BE2C (cell line): ENCODE measurements at regions not wholly inside any gene's neighbourhood (a gene's known extent, or its start where the extent isn't known, plus 50 kb on each side); places are given as distances from the start of the nearest gene placed in this dataset.

Source experiments
- DNase-seq: peaks from one replicate; pipeline ENCODE4 v3.0.0-alpha.2; 2020
- H3K27me3 ChIP-seq: fragments of 250-450 bp; sonication (Bioruptor Pico); 2 replicates; pipeline ENCODE4 v1.5.1; 2020; ENCODE audit warnings: mild to moderate bottlenecking
- H3K36me3 ChIP-seq: fragments of 250-450 bp; sonication (Bioruptor Pico); 2 replicates; pipeline ENCODE4 v1.5.1; 2020; ENCODE audit warnings: mild to moderate bottlenecking
- H3K4me1 ChIP-seq: fragments of 250-450 bp; sonication (Bioruptor Pico); 2 replicates; pipeline ENCODE4 v1.5.1; 2020
- H3K4me3 ChIP-seq: 2 replicates; pipeline ENCODE4 v1.5.1; 2011; ENCODE audit warnings: low read depth, low read length
- H3K9me3 ChIP-seq: fragments of 250-450 bp; sonication (Bioruptor Pico); 2 replicates; pipeline ENCODE4 v1.5.1; 2020
- TF ChIP-seq, protein P1 (sequence below): IDR thresholded peaks from 2 replicates; pipeline ENCODE4 v1.5.1; 2012; ENCODE audit warnings: mild to moderate bottlenecking, low read depth, low read length

- H3K4me3 ChIP-seq, result no peak overlapping the region
- H3K4me1 ChIP-seq, result no peaks in the 10 kb centered on the region
- H3K36me3 ChIP-seq, result no peaks in the 10 kb centered on the region
- no peaks in the 10 kb centered on the region for H3K27me3 ChIP-seq
- no peak for DNase-seq
- TF ChIP-seq, protein P1, sequence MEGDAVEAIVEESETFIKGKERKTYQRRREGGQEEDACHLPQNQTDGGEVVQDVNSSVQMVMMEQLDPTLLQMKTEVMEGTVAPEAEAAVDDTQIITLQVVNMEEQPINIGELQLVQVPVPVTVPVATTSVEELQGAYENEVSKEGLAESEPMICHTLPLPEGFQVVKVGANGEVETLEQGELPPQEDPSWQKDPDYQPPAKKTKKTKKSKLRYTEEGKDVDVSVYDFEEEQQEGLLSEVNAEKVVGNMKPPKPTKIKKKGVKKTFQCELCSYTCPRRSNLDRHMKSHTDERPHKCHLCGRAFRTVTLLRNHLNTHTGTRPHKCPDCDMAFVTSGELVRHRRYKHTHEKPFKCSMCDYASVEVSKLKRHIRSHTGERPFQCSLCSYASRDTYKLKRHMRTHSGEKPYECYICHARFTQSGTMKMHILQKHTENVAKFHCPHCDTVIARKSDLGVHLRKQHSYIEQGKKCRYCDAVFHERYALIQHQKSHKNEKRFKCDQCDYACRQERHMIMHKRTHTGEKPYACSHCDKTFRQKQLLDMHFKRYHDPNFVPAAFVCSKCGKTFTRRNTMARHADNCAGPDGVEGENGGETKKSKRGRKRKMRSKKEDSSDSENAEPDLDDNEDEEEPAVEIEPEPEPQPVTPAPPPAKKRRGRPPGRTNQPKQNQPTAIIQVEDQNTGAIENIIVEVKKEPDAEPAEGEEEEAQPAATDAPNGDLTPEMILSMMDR, result no peak
- no peaks in the 10 kb centered on the region for H3K9me3 ChIP-seq
Observed at GRCh38 chr15:96916750-96917149, 586.2 kb downstream of the NR2F2 start.

DNA sequence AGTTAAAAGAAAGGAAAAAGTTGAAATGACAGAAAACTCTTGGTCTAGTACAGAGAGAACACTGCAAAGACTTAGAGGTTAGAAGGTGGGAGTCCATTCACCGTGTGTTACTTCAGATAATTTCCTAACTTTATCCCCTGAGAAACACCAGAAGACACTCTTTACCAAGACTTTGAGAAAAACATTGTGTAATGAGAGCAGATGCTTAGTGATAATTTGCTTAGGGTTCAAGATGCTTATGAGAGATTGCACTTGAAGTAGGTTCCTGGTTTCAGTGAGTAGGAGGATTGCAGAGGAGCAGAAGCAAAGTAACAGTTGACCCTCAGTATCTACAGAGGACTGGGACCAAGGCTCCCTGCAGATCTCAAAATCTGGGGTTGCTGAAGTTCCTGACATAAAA is 594.1 kb downstream of the NR2F2 start:
- Histone ChIP-seq H3K36me3 (no peaks in the 10 kb centered on the region), H3K27me3 (no peaks in the 10 kb centered on the region), H3K4me3 (no peak overlapping the region), H3K4me1 (no peaks in the 10 kb centered on the region), H3K9me3 (no peaks in the 10 kb centered on the region; the same call in 1 of the 2 replicates)
- TF ChIP-seq, protein P1, result no peak
- DNase-seq, result no peak

- Histone ChIP-seq H3K4me3 (no peak overlapping the region), H3K4me1 (no peaks in the 10 kb centered on the region), H3K27me3 (peaks cover 25% of the 10 kb centered on the region), H3K36me3 (no peaks in the 10 kb centered on the region), H3K9me3 (no peaks in the 10 kb centered on the region)
- DNase-seq, result no peak
- TF ChIP-seq, protein P1, result no peak
Observed at GRCh38 chr15:96947296-96948229, 617.1 kb downstream of the NR2F2 start.

DNA sequence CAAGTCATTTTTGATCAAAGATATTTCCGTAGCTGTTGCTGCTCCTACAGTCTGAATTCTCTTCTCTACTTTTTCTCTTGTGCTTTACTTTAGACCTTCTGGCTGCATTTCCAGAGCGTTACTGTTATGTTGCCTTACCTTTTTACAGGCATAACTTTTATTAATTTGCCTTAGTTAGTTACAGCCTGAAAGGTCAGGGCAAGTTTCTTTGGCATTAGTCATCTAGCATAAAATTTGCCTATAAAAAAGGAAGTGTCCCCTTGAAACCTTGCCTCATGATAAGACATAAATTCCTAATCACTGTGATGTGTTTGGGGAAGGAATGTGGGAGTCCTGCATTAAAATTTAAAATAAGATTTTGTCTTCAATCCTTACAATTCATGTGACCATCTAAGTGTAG is 618.5 kb downstream of the NR2F2 start:
- Histone ChIP-seq H3K4me3 (no peak overlapping the region), H3K36me3 (no peaks in the 10 kb centered on the region), H3K4me1 (no peaks in the 10 kb centered on the region), H3K27me3 (peaks cover 25% of the 10 kb centered on the region), H3K9me3 (no peaks in the 10 kb centered on the region)
- TF ChIP-seq, protein P1, result no peak
- DNase-seq, result no peak

- Histone ChIP-seq H3K9me3 (no peaks in the 10 kb centered on the region), H3K4me3 (no peak overlapping the region), H3K27me3 (no peaks in the 10 kb centered on the region), H3K4me1 (no peaks in the 10 kb centered on the region), H3K36me3 (no peaks in the 10 kb centered on the region)
- no peak for DNase-seq
- TF ChIP-seq, protein P1, result no peak
Observed at GRCh38 chr15:96958721-96959120, 628.2 kb downstream of the NR2F2 start.

DNA sequence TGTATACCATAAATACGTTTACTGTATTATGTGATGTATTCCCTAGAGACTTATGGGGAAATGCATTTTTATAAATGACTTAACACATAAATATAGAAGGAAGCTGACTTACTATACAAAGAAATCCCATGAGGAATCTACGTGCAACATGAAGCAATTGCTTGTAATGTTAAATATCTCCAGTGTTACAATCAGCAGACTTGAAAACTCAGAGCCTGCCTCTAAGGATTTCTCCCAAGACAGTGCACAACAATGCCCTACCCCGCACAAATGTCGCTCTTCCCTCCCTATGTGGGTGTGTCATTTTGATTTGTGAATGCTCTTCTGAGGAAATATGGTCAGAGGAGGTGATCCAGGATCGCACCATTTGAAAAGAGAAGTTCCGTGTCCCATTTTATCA is 629.0 kb downstream of the NR2F2 start:
- Histone ChIP-seq H3K27me3 (no peaks in the 10 kb centered on the region), H3K9me3 (no peaks in the 10 kb centered on the region), H3K4me1 (no peaks in the 10 kb centered on the region), H3K4me3 (no peak overlapping the region), H3K36me3 (no peaks in the 10 kb centered on the region)
- DNase-seq, result no peak
- TF ChIP-seq, protein P1, result no peak
